ENCODE measurements at regions not wholly inside any gene's neighbourhood (a gene's known extent, or its start where the extent isn't known, plus 50 kb on each side); places are given as distances from the start of the nearest gene placed in this dataset.

DNA sequence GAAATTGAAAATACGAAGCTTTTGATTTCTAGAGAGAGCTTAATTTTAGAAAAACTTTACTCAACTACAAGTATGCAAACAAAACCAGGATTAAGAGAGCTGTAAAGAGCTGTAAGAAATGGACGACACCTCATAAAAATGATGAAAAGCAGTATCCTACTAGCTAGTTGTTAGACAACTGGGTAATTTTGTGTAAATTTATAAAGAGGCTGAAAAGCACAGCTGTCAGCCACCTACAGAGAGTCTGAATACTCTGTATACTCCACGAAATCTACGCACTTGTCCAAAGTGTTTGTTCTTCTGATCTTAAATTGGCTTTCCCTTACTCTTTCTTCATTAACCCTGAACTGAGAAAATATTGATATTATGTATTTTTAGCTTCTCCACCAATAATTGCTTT lies 808.4 kb upstream of the EPHA7 start:
- H3K9me3 ChIP-seq: no peaks in the 10 kb centered on the region
- H3K4me3 ChIP-seq: no peak overlapping the region
- ATAC-seq (no peak), DNase-seq (no peak)
- no peaks in the 10 kb centered on the region for H3K4me1 ChIP-seq
- TF ChIP-seq POLR2A (IDR thresholded peaks at IDR 0.05): no peak
- TF ChIP-seq, protein P1, sequence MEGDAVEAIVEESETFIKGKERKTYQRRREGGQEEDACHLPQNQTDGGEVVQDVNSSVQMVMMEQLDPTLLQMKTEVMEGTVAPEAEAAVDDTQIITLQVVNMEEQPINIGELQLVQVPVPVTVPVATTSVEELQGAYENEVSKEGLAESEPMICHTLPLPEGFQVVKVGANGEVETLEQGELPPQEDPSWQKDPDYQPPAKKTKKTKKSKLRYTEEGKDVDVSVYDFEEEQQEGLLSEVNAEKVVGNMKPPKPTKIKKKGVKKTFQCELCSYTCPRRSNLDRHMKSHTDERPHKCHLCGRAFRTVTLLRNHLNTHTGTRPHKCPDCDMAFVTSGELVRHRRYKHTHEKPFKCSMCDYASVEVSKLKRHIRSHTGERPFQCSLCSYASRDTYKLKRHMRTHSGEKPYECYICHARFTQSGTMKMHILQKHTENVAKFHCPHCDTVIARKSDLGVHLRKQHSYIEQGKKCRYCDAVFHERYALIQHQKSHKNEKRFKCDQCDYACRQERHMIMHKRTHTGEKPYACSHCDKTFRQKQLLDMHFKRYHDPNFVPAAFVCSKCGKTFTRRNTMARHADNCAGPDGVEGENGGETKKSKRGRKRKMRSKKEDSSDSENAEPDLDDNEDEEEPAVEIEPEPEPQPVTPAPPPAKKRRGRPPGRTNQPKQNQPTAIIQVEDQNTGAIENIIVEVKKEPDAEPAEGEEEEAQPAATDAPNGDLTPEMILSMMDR (IDR thresholded peaks at IDR 0.05 in 4 of 5, conservative IDR thresholded peaks at IDR 0.05 in 1 of 5): no peak
- in situ Hi-C loops (cut with MboI; ENCODE audit: low sequenced_read_pairs in 4 of 4): no loop called here
- intact Hi-C loops (cut with DNase I; ENCODE audit: low total_unique reads): no loop called here
- H3K36me3 ChIP-seq: no peaks in the 10 kb centered on the region
- H3K27ac ChIP-seq: no peak overlapping the region
- no peaks in the 10 kb centered on the region for H3K27me3 ChIP-seq

- intact Hi-C loops (cut with DNase I; ENCODE audit: low total_unique reads): no loop called here
- TF ChIP-seq POLR2A (IDR thresholded peaks at IDR 0.05): no peak
- TF ChIP-seq, protein P1 (IDR thresholded peaks at IDR 0.05 in 4 of 5, conservative IDR thresholded peaks at IDR 0.05 in 1 of 5): no peak
- Histone ChIP-seq H3K4me1 (no peaks in the 10 kb centered on the region), H3K9me3 (no peaks in the 10 kb centered on the region), H3K27me3 (no peaks in the 10 kb centered on the region), H3K4me3 (no peak overlapping the region), H3K27ac (no peak overlapping the region), H3K36me3 (no peaks in the 10 kb centered on the region)
- in situ Hi-C loops (cut with MboI; ENCODE audit: low sequenced_read_pairs in 4 of 4): no loop called here
- ATAC-seq (no peak), DNase-seq (no peak)
Measured at GRCh38 chr6:94217836-94218235, 798.5 kb upstream of the EPHA7 start.

GRCh38 chr6:94215552-94215951 lies 796.2 kb upstream of the EPHA7 start:
- Histone ChIP-seq H3K27ac (no peak overlapping the region), H3K36me3 (no peaks in the 10 kb centered on the region), H3K9me3 (no peaks in the 10 kb centered on the region), H3K4me1 (no peaks in the 10 kb centered on the region), H3K4me3 (no peak overlapping the region), H3K27me3 (no peaks in the 10 kb centered on the region)
- intact Hi-C loops (cut with DNase I; ENCODE audit: low total_unique reads): no loop called here
- TF ChIP-seq, protein P1 (IDR thresholded peaks at IDR 0.05 in 4 of 5, conservative IDR thresholded peaks at IDR 0.05 in 1 of 5): no peak
- TF ChIP-seq POLR2A (IDR thresholded peaks at IDR 0.05): no peak
- in situ Hi-C loops (cut with MboI; ENCODE audit: low sequenced_read_pairs in 4 of 4): no loop called here
- ATAC-seq (no peak), DNase-seq (no peak)

- intact Hi-C loops (cut with DNase I; ENCODE audit: low total_unique reads) (no loop called here), in situ Hi-C loops (cut with MboI; ENCODE audit: low sequenced_read_pairs in 4 of 4) (no loop called here)
- Histone ChIP-seq H3K4me3 (no peak overlapping the region), H3K4me1 (no peaks in the 10 kb centered on the region), H3K27me3 (no peaks in the 10 kb centered on the region), H3K27ac (no peak overlapping the region), H3K9me3 (no peaks in the 10 kb centered on the region), H3K36me3 (no peaks in the 10 kb centered on the region)
- no peak for ATAC-seq
- DNase-seq: no peak
- TF ChIP-seq POLR2A (IDR thresholded peaks at IDR 0.05): no peak
- TF ChIP-seq, protein P1 (IDR thresholded peaks at IDR 0.05 in 4 of 5, conservative IDR thresholded peaks at IDR 0.05 in 1 of 5): no peak
Measured at GRCh38 chr6:94213226-94213625, 793.9 kb upstream of the EPHA7 start.

GRCh38 chr6:94196891-94197290 lies 777.5 kb upstream of the EPHA7 start:
- Histone ChIP-seq H3K9me3 (no peaks in the 10 kb centered on the region), H3K4me3 (no peak overlapping the region), H3K27ac (no peak overlapping the region), H3K4me1 (no peaks in the 10 kb centered on the region), H3K36me3 (no peaks in the 10 kb centered on the region), H3K27me3 (no peaks in the 10 kb centered on the region)
- no peak for DNase-seq
- ATAC-seq: no peak
- in situ Hi-C loops (cut with MboI; ENCODE audit: low sequenced_read_pairs in 4 of 4) (no loop called here), intact Hi-C loops (cut with DNase I; ENCODE audit: low total_unique reads) (no loop called here)
- TF ChIP-seq, protein P1 (IDR thresholded peaks at IDR 0.05 in 4 of 5, conservative IDR thresholded peaks at IDR 0.05 in 1 of 5): no peak
- TF ChIP-seq POLR2A (IDR thresholded peaks at IDR 0.05): no peak

All from gastrocnemius medialis (tissue), 4 donors.